ENCODE measurements at regions not wholly inside any gene's neighbourhood (a gene's known extent, or its start where the extent isn't known, plus 50 kb on each side); places are given as distances from the start of the nearest gene placed in this dataset.

GRCh38 chr5:92640340-92640739, 940.7 kb downstream of the NR2F1-AS1 start:
- TF ChIP-seq, protein P1, sequence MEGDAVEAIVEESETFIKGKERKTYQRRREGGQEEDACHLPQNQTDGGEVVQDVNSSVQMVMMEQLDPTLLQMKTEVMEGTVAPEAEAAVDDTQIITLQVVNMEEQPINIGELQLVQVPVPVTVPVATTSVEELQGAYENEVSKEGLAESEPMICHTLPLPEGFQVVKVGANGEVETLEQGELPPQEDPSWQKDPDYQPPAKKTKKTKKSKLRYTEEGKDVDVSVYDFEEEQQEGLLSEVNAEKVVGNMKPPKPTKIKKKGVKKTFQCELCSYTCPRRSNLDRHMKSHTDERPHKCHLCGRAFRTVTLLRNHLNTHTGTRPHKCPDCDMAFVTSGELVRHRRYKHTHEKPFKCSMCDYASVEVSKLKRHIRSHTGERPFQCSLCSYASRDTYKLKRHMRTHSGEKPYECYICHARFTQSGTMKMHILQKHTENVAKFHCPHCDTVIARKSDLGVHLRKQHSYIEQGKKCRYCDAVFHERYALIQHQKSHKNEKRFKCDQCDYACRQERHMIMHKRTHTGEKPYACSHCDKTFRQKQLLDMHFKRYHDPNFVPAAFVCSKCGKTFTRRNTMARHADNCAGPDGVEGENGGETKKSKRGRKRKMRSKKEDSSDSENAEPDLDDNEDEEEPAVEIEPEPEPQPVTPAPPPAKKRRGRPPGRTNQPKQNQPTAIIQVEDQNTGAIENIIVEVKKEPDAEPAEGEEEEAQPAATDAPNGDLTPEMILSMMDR (IDR thresholded peaks at IDR 0.05): no peak
- TF ChIP-seq POLR2A (IDR thresholded peaks at IDR 0.05): no peak
- TF ChIP-seq POLR2AphosphoS5 (IDR thresholded peaks at IDR 0.05): no peak
- no peak for TF ChIP-seq EP300 (IDR thresholded peaks at IDR 0.05; ENCODE audit: low read depth)
